Hepatocyte (in vitro differentiated cells): ENCODE measurements at regions not wholly inside any gene's neighbourhood (a gene's known extent, or its start where the extent isn't known, plus 50 kb on each side); places are given as distances from the start of the nearest gene placed in this dataset.

Experiments used
- DNase-seq: peaks from one replicate; pipeline ENCODE4 v3.0.0-alpha.2; 2016; ENCODE audit warnings: low spot score
- H2AFZ ChIP-seq: fragments of 200-600 bp; sonication (generic); 2 replicates; pipeline ENCODE4 v1.6.0; 2016; ENCODE audit warnings: antibody characterized with exemption, mild to moderate bottlenecking
- H3K27ac ChIP-seq: fragments of 200-600 bp; sonication (generic); 2 replicates; pipeline ENCODE4 v1.5.1; 2016; ENCODE audit warnings: mild to moderate bottlenecking
- H3K27me3 ChIP-seq: fragments of 200-600 bp; sonication (generic); 2 replicates; pipeline ENCODE4 v1.6.1; 2016
- H3K36me3 ChIP-seq: fragments of 200-600 bp; sonication (generic); replicated peaks from 2 replicates; pipeline ENCODE4 v1.5.1; 2016; ENCODE audit warnings: low read depth; ENCODE audit not compliant: insufficient read depth
- H3K4me1 ChIP-seq: fragments of 200-600 bp; sonication (generic); 2 replicates; pipeline ENCODE4 v1.5.1; 2016; ENCODE audit warnings: mild to moderate bottlenecking, moderate library complexity; ENCODE audit not compliant: insufficient read depth
- H3K4me2 ChIP-seq: fragments of 200-600 bp; sonication (generic); 2 replicates; pipeline ENCODE4 v1.6.0; 2016
- H3K4me3 ChIP-seq: fragments of 200-600 bp; sonication (generic); 2 replicates; pipeline ENCODE4 v1.5.1; 2016; ENCODE audit warnings: mild to moderate bottlenecking
- H3K79me2 ChIP-seq: fragments of 200-600 bp; sonication (generic); 2 replicates; pipeline ENCODE4 v1.6.0; 2017; ENCODE audit warnings: mild to moderate bottlenecking
- H3K9me2 ChIP-seq: fragments of 200-600 bp; sonication (generic); replicated peaks from 2 replicates; pipeline ENCODE4 v1.6.0; 2017; ENCODE audit warnings: mild to moderate bottlenecking; ENCODE audit not compliant: insufficient read depth
- H3K9me3 ChIP-seq: fragments of 200-600 bp; sonication (generic); 2 replicates; pipeline ENCODE4 v1.5.1; 2016; ENCODE audit warnings: low read depth, mild to moderate bottlenecking
- H4K20me1 ChIP-seq: fragments of 200-600 bp; sonication (generic); 2 replicates; pipeline ENCODE4 v1.6.0; 2016; ENCODE audit warnings: mild to moderate bottlenecking; ENCODE audit not compliant: insufficient read depth, poor library complexity, severe bottlenecking
- EZH2 ChIP-seq: fragments of 200-600 bp; sonication (generic); IDR thresholded peaks from 2 replicates; pipeline ENCODE4 v1.6.1; 2016; ENCODE audit warnings: antibody characterized with exemption, mild to moderate bottlenecking, borderline replicate concordance
- EZH2phosphoT487 ChIP-seq: fragments of 200-600 bp; sonication (generic); IDR thresholded peaks from one replicate; pipeline ENCODE4 v1.6.1; 2018; ENCODE audit warnings: antibody characterized with exemption, mild to moderate bottlenecking, low read depth, moderate library complexity; ENCODE audit not compliant: unreplicated experiment, severe bottlenecking
- WGBS: methylation state at CpG from one replicate; pipeline ENCODE4 v1.1.6; 2016; ENCODE audit warnings: low lambda C conversion rate; ENCODE audit errors: missing lambda C conversion rate; 5-methylcytosine and 5-hydroxymethylcytosine counted together
- TF ChIP-seq, protein P1 (sequence below): fragments of 200-600 bp; sonication (generic); IDR thresholded peaks from 2 replicates; pipeline ENCODE4 v1.5.1; 2016; ENCODE audit warnings: antibody characterized with exemption, mild to moderate bottlenecking; ENCODE audit not compliant: poor library complexity

- no peak for DNase-seq
- H3K27ac ChIP-seq, result no peak overlapping the region
- H3K79me2 ChIP-seq, result no peaks in the 10 kb centered on the region
Measured at GRCh38 chr22:27673839-27674238, 127.7 kb downstream of the MN1 start.

GRCh38 chr22:27674261-27674923, 127.2 kb downstream of the MN1 start:
- TF ChIP-seq, protein P1, sequence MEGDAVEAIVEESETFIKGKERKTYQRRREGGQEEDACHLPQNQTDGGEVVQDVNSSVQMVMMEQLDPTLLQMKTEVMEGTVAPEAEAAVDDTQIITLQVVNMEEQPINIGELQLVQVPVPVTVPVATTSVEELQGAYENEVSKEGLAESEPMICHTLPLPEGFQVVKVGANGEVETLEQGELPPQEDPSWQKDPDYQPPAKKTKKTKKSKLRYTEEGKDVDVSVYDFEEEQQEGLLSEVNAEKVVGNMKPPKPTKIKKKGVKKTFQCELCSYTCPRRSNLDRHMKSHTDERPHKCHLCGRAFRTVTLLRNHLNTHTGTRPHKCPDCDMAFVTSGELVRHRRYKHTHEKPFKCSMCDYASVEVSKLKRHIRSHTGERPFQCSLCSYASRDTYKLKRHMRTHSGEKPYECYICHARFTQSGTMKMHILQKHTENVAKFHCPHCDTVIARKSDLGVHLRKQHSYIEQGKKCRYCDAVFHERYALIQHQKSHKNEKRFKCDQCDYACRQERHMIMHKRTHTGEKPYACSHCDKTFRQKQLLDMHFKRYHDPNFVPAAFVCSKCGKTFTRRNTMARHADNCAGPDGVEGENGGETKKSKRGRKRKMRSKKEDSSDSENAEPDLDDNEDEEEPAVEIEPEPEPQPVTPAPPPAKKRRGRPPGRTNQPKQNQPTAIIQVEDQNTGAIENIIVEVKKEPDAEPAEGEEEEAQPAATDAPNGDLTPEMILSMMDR, result no peak
- TF ChIP-seq EZH2phosphoT487 (no peak), EZH2 (no peak)
- Histone ChIP-seq H4K20me1 (no peaks in the 10 kb centered on the region), H3K79me2 (no peaks in the 10 kb centered on the region), H3K9me2 (no peaks in the 10 kb centered on the region), H3K36me3 (no peaks in the 10 kb centered on the region), H3K4me2 (no peak overlapping the region), H3K27me3 (no peaks in the 10 kb centered on the region), H3K4me3 (no peak overlapping the region), H2AFZ (no peak overlapping the region), H3K27ac (no peak overlapping the region), H3K4me1 (peaks cover 19% of the 10 kb centered on the region), H3K9me3 (no peaks in the 10 kb centered on the region)
- WGBS, result 62% methylated on average over 4 of the region's 4 CpGs
- no peak for DNase-seq

More at GRCh38 chr22:27673839-27674238, 127.7 kb downstream of the MN1 start:
- Histone ChIP-seq H2AFZ (no peak overlapping the region), H3K4me1 (peaks cover 23% of the 10 kb centered on the region), H3K9me3 (no peaks in the 10 kb centered on the region), H3K27me3 (no peaks in the 10 kb centered on the region), H4K20me1 (no peaks in the 10 kb centered on the region), H3K36me3 (no peaks in the 10 kb centered on the region), H3K4me3 (no peak overlapping the region), H3K9me2 (no peaks in the 10 kb centered on the region), H3K4me2 (no peak overlapping the region)
- TF ChIP-seq EZH2 (no peak), EZH2phosphoT487 (no peak)
- TF ChIP-seq, protein P1, result no peak
- 42% methylated on average over 14 of the region's 15 CpGs for WGBS

DNA sequence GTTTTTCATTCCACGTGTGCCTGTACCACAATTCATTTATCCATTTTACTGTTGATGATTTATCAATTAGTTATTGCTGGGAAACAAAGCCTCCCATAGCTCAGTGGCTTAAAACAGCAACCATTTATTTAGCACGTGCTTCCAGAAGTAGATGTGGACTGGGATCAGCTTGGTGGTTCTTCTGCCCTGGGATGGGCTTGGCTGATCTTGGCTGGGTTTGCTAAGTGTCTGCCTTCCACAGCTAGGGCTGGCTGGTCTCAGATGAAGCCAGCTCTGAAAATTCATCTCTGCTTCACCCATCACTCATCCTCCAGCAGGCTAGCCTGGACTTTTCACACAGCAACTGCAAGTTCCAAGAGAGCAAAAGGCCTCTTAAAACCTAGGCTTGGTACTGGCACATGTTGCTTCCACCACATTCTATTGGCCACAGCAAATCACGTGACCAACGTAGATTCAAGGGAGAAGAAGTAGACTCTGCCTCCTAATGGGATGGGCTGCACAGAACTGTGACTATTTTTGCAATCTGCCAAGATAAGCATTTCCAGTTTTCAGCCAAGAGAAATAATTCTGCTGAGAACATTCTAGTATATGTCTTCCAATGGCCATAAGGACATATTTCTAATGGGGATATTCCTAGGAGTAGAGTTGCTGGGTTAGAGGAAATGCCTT, 124.9 kb downstream of the MN1 start:
- H4K20me1 ChIP-seq, result no peaks in the 10 kb centered on the region
- no peaks in the 10 kb centered on the region for H3K27me3 ChIP-seq
- 92% methylated on average over 4 of the region's 4 CpGs for WGBS
- H3K4me3 ChIP-seq, result no peak overlapping the region
- TF ChIP-seq EZH2, result no peak
- TF ChIP-seq EZH2phosphoT487, result no peak
- TF ChIP-seq, protein P1, result no peak
- peaks cover under 1% of the 10 kb centered on the region for H3K4me1 ChIP-seq
- H3K27ac ChIP-seq, result no peak overlapping the region
- no peak overlapping the region for H3K4me2 ChIP-seq
- H3K9me3 ChIP-seq, result no peaks in the 10 kb centered on the region
- H2AFZ ChIP-seq, result no peak overlapping the region
- H3K9me2 ChIP-seq, result no peaks in the 10 kb centered on the region
- no peak for DNase-seq
- no peaks in the 10 kb centered on the region for H3K79me2 ChIP-seq
- H3K36me3 ChIP-seq, result no peaks in the 10 kb centered on the region
